SIG-M5 treated with dmso at 0.1 percent for 504 hours (cell line): ENCODE measurements at regions not wholly inside any gene's neighbourhood (a gene's known extent, or its start where the extent isn't known, plus 50 kb on each side); places are given as distances from the start of the nearest gene placed in this dataset.
A peak's percentile ranks its signal among the peaks of the same experiment; 100 is the strongest.

Source experiments
- DNase-seq: peaks from one replicate; lab custom pipeline; 2025; ENCODE audit not compliant: unreplicated experiment; lab: John Stamatoyannopoulos, UW

GRCh38 chr3:159910991-159911663 lies 77.5 kb upstream of the IL12A start:
- DNase-seq, result no peak

GRCh38 chr3:159911664-159912037 lies 77.0 kb upstream of the IL12A start:
- DNase-seq, result no peak

GRCh38 chr3:159913712-159914414 lies 74.8 kb upstream of the IL12A start:
- DNase-seq, result no peak

DNA sequence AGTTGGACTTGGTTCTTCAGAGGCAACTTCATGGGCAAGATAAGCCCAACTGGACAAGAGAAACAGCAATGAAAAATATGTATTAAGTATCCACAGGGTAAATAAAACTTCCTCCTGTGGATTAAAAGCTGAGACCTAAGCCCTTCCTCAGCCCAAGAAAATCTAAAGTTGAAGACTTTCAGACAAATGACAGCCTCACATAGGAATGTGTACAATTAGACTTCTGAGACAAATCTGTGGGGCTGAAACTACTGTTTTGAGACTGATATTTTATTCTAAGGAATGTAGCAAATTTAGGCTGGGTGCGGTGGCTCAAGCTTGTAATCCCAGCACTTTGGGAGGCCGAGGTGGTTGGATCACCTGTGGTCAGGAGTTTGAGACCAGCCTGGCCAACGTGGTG lies 74.2 kb upstream of the IL12A start:
- DNase-seq, result no peak

DNA sequence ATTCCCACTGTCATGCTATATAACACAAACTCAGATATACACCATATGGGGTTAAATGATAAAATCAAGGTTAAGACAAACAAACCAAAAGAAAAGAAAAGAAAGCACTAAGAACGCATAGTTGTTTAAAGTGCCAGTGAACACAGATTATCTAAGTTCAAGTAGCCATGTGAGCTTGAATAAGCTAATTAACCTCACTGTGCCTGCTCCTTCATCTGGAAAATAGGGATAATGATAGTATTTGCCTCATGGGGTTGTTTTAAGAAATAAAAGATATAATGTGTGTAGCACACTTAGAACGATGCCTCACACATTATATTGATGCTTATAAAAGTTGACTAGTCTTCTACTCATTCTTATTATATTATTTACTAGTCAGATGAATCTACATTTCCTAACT lies 72.6 kb upstream of the IL12A start:
- no peak for DNase-seq

GRCh38 chr3:159917141-159917540 lies 71.5 kb upstream of the IL12A start:
- DNase-seq, result no peak

GRCh38 chr3:159919873-159920272 lies 68.8 kb upstream of the IL12A start:
- DNase-seq, result peak; percentile 77

DNA sequence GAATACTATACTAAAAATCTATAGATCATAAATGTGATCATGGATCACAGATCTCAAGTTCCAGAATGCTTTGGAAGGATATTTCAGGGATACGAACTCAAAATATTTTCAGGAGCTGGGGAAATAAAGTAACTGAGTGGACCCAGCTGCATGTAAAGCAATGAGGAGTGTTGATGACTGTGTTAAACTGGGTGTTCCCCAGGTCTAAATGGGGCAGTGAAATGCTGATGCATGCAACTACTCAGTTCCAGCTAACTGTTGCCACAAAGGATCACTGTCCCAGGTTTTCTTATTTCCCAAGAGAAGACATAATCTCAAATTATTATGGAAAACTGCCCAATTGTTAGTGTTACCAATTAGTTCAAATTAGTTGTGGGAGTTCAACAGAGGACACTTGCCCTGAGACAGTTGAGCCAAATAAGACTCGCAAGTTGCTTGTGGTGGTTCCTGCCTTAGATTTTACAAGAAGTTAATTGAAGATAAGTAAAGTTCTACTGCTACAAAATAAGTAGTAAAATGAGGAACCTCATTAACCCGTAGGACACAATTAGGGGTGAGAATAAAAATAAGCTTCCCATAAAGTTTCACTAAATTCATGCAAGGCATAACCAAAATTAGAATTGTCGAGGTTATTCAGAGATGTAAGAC lies 66.3 kb upstream of the IL12A start:
- DNase-seq, result peak; percentile 44

- peak; percentile 91 for DNase-seq
Observed at GRCh38 chr3:159922861-159923312, 65.7 kb upstream of the IL12A start.

DNA sequence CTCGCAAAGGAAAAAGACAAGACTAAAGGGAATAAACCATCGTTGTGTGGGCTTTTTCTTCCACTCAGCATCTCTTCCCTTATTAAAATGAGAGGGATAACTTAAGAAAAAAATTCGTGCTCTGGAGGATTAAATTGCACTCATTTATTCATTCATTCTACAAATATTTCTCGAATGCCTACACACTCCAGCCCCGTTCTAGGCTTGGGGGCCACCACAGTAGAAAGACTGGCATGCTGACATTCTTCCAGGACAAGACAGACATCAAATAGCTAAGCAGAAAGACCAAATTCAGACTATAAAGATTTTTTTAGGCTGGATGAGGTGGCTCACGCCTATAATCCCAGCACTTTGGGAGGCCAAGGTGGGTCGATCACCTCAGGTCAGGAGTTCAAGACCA lies 65.3 kb upstream of the IL12A start:
- DNase-seq, result no peak

GRCh38 chr3:159923956-159924355 lies 64.7 kb upstream of the IL12A start:
- no peak for DNase-seq

- DNase-seq, result no peak
Observed at GRCh38 chr3:159924411-159924810, 64.2 kb upstream of the IL12A start.

DNA sequence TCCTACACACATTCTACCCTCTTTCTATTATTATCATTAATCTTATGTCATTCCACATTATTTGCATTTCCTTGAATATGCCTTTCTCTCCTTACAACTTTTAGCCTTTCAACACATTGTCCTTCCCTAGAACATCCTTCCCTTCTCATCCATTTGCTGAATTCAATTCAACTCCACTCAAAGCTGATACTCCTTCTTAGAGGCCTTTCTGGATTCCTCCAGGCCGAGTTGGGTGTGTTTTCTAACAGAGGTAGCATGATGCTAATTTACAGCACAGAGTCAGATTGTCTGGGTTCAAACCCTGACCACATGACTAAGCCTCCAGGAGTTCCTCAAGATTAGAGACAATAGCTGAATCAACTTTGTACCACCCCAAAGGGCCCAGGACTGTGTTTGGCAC lies 63.4 kb upstream of the IL12A start:
- no peak for DNase-seq

GRCh38 chr3:159926573-159926972 lies 62.1 kb upstream of the IL12A start:
- no peak for DNase-seq

DNA sequence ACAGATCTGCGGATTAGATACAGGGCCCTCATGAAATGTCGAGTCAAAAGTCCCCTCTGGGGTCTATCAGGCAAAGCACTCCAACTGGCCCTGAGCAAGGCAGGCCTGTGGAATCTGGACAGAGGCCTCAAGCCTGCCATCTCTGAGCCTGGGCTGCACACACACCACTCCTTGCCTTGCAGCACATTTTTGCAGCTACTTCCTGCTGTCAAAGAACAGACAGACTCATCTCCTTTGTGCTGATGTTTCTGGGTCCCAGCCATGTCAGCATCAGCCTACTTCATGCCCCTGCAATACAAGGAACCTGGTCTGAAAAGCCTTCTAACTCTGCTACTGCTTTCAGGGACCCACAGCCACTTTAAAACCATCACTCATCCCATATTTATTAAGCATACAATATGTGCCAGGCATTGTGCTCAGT lies 60.6 kb upstream of the IL12A start:
- DNase-seq, result no peak

DNA sequence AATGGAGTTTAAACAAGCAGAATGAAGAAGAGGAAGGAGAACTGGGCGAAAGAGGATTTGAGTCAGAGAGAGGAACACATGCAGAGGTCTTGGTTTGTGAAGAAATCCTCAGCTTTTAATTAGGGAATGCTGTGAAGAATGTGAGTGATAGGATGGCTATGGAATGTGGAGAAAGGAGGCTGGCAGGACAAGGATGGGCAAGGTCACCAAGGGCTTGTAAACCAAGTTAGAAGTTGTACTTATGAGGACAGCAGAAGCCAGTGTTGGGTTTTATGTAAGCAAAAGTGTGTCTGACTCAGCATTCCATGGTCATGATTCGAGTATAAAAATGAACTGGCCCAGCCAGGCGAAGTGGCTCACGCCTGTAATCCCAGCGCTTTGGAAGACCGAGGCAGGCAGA lies 60.0 kb upstream of the IL12A start:
- DNase-seq, result no peak

DNA sequence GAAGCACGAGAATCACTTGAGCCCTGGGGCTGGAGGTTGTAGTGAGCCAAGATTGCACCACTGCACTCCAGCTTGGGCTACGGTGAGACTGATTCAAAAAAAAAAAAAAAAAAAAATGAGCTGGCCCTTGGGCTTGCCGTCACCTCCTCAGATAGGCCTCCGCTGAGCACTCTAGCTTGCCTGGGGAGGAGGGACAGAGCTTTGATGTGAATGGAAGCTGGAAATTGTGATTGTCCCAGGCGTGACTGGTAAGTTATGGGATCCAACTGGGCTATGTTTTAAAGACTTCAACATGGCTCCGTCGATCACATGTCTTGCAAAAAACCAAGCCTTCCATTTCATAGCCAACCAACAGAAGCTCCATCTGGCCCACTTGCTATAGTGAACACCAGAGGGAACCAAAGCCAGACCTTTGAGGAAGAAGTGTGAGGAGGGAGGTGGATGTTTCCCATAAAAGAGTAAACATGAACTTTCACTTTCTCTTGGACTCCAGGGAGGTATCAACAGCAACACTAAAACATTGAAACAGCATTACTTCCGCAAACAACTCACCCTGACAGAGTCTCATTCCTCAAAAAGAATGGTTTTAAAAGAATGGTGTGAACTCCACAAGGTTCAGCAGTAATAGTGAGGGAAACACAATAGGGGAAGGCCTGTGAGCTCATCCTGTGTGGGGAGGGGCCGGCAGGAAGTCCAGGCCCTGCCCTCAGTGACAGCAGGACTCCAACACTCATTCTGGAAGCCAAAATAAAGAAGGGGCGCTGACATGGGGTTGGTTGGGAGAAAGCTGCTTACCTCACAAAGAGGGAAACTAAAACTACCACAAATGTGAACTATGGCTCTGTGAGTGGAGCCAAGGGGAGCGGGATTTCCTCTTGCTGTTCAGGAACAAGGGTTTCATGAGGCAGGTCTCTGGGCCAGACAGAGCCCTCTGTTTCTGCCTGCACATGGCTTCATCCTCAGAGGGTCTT lies 59.2 kb upstream of the IL12A start:
- DNase-seq, result peak; percentile 76

GRCh38 chr3:159934216-159934615 lies 54.4 kb upstream of the IL12A start:
- DNase-seq, result no peak

- no peak for DNase-seq
Observed at GRCh38 chr3:159936541-159936940, 52.1 kb upstream of the IL12A start.

- DNase-seq, result no peak
Observed at GRCh38 chr3:159937561-159938166, 51.0 kb upstream of the IL12A start.

- DNase-seq, result peak; percentile 90
Observed at GRCh38 chr3:159938714-159939113, 49.9 kb upstream of the IL12A start.
